Osteoblast (primary cell): ENCODE measurements at regions not wholly inside any gene's neighbourhood (a gene's known extent, or its start where the extent isn't known, plus 50 kb on each side); places are given as distances from the start of the nearest gene placed in this dataset.

Experiments used
- DNase-seq: peaks from one replicate; pipeline ENCODE4 v3.0.0; 2011; ENCODE audit warnings: low spot score, mixed read lengths; ENCODE audit not compliant: insufficient read length; ENCODE audit errors: missing footprints
- H2AFZ ChIP-seq: 2 replicates; pipeline ENCODE4 v1.6.0; 2011; ENCODE audit warnings: mild to moderate bottlenecking, low read length
- H3K27ac ChIP-seq: 2 replicates; pipeline ENCODE4 v1.5.1; 2011; ENCODE audit warnings: mild to moderate bottlenecking, low read depth, low read length, moderate library complexity
- H3K27me3 ChIP-seq: 2 replicates; pipeline ENCODE4 v1.6.0; 2012; ENCODE audit warnings: mild to moderate bottlenecking, control low read depth, inconsistent platforms, low read length, moderate library complexity; ENCODE audit not compliant: insufficient read depth
- H3K36me3 ChIP-seq: 2 replicates; pipeline ENCODE4 v1.5.1; 2011; ENCODE audit warnings: mild to moderate bottlenecking, low read length, control low read depth, moderate library complexity; ENCODE audit not compliant: insufficient read depth
- H3K4me1 ChIP-seq: 2 replicates; pipeline ENCODE4 v1.5.1; 2011; ENCODE audit warnings: mild to moderate bottlenecking, low read length, control low read depth, moderate library complexity; ENCODE audit not compliant: insufficient read depth
- H3K4me2 ChIP-seq: 2 replicates; pipeline ENCODE4 v1.6.0; 2011; ENCODE audit warnings: mild to moderate bottlenecking, low read length; ENCODE audit not compliant: insufficient read depth
- H3K4me3 ChIP-seq: fragments of 200-600 bp; sonication (generic); 3 replicates; pipeline ENCODE4 v1.5.1; 2012; ENCODE audit warnings: mild to moderate bottlenecking, low read length, inconsistent platforms; ENCODE audit not compliant: insufficient read depth
- H3K79me2 ChIP-seq: 2 replicates; pipeline ENCODE4 v1.6.0; 2012; ENCODE audit warnings: mild to moderate bottlenecking, low read length, control low read depth, inconsistent platforms; ENCODE audit not compliant: insufficient read depth
- H3K9me3 ChIP-seq: 2 replicates; pipeline ENCODE4 v1.5.1; 2011; ENCODE audit warnings: low read depth, low read length, control low read depth
- H4K20me1 ChIP-seq: 2 replicates; pipeline ENCODE4 v1.6.0; 2012; ENCODE audit warnings: mild to moderate bottlenecking, low read length, control low read depth; ENCODE audit not compliant: insufficient read depth
- TF ChIP-seq, protein P1 (sequence below): IDR thresholded peaks from 2 replicates; pipeline ENCODE4 v1.5.1; 2011; ENCODE audit warnings: mild to moderate bottlenecking, low read depth, low read length, moderate library complexity; ENCODE audit errors: extremely low read depth

DNA sequence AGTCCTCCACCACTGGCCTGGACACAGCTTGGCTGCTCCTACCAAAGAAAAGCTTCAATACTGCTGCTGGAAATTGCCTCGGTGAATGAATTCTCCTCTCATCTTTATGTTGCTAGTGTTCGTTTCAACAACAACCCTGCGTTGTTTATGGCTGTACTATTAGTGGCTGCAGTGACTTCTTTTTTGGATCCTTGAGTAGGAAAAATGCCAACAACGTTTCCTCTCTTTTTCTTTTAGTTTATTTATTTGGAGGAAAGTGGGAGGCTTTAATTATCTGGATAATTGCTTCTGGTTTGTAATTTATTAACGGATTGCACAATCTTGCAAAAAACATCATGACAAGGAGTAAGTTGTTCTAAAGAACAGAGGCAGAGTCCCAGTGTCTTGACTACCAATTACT is 464.1 kb upstream of the TRAM1L1 start:
- TF ChIP-seq, protein P1, sequence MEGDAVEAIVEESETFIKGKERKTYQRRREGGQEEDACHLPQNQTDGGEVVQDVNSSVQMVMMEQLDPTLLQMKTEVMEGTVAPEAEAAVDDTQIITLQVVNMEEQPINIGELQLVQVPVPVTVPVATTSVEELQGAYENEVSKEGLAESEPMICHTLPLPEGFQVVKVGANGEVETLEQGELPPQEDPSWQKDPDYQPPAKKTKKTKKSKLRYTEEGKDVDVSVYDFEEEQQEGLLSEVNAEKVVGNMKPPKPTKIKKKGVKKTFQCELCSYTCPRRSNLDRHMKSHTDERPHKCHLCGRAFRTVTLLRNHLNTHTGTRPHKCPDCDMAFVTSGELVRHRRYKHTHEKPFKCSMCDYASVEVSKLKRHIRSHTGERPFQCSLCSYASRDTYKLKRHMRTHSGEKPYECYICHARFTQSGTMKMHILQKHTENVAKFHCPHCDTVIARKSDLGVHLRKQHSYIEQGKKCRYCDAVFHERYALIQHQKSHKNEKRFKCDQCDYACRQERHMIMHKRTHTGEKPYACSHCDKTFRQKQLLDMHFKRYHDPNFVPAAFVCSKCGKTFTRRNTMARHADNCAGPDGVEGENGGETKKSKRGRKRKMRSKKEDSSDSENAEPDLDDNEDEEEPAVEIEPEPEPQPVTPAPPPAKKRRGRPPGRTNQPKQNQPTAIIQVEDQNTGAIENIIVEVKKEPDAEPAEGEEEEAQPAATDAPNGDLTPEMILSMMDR, result no peak
- H2AFZ ChIP-seq, result no peak overlapping the region

DNA sequence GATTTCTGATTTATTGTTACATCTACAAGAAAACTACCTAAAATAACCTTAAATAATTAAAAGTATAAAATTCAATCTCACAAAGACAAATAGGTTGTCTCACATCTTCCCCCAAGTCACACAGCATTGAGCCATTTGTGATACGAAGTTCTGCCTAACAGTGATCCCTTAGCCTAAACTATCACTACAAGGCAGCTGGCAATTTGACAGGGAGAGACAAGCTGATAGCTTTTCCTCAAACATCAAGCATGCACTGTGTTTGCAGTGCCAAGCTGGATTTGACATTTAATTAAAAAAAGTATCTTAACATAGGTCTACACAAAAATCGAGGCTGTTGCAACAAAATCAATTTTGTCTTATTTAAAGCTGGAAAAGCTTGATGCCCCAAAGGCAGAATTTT is 464.7 kb upstream of the TRAM1L1 start:
- DNase-seq, result no peak
- no peak overlapping the region for H3K4me2 ChIP-seq
- no peak overlapping the region for H3K27ac ChIP-seq
- H3K36me3 ChIP-seq, result no peaks in the 10 kb centered on the region
- TF ChIP-seq, protein P1, result no peak
- H3K79me2 ChIP-seq, result no peaks in the 10 kb centered on the region
- H3K9me3 ChIP-seq, result no peaks in the 10 kb centered on the region
- no peaks in the 10 kb centered on the region for H3K27me3 ChIP-seq
- no peak overlapping the region for H2AFZ ChIP-seq
- H3K4me3 ChIP-seq, result no peak overlapping the region
- H3K4me1 ChIP-seq, result no peaks in the 10 kb centered on the region
- H4K20me1 ChIP-seq, result no peaks in the 10 kb centered on the region

More for the DNA sequence above, 464.1 kb upstream of the TRAM1L1 start:
- Histone ChIP-seq H3K27me3 (no peaks in the 10 kb centered on the region), H3K36me3 (no peaks in the 10 kb centered on the region), H3K9me3 (no peaks in the 10 kb centered on the region), H3K4me2 (no peak overlapping the region), H3K4me3 (no peak overlapping the region), H3K4me1 (no peaks in the 10 kb centered on the region), H4K20me1 (no peaks in the 10 kb centered on the region), H3K27ac (no peak overlapping the region), H3K79me2 (no peaks in the 10 kb centered on the region)
- DNase-seq, result no peak

DNA sequence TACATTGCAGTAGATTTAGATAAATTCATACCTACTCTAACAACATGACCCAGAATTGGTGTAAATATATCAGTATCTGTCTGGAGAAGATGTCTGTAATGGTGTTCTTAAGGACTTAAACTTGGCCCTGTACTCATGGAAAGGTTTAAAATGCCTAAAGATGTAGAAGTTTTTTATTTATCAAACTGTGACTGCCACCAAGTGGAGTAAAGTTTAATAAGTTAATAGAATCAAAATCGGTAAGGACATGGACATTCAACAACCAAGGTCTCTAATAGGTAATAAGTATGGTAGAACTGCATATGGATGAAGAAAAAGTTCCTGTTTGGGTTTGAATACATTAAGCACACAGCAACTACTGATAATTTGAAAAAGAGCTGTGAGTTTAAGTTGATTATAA is 474.0 kb upstream of the NDST3 start:
- Histone ChIP-seq H4K20me1 (no peaks in the 10 kb centered on the region), H3K36me3 (no peaks in the 10 kb centered on the region), H3K79me2 (no peaks in the 10 kb centered on the region), H3K4me2 (no peak overlapping the region), H2AFZ (no peak overlapping the region), H3K9me3 (no peaks in the 10 kb centered on the region), H3K27me3 (no peaks in the 10 kb centered on the region), H3K27ac (no peak overlapping the region), H3K4me3 (no peak overlapping the region), H3K4me1 (no peaks in the 10 kb centered on the region)
- DNase-seq, result no peak
- TF ChIP-seq, protein P1, result no peak

DNA sequence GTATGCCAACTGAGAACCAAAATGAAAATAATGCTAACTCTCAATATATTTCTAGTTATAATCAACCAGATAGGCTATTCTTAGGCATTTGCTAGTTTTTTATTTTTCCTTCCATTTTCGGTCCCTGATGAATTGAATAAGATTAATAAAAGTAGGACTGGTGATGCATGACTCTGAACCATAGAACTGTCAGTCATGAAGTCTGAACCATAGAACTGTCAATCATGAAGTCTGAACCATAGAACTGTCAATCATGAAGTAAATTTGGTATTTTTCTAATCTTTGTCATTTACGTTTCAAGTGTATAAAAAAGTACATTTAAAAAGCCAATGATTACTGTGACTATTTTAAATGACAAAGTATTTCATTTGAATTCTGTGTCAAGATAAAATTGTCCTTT is 460.2 kb upstream of the NDST3 start:
- H2AFZ ChIP-seq, result no peak overlapping the region
- H3K4me3 ChIP-seq, result no peak overlapping the region
- TF ChIP-seq, protein P1, result no peak
- H3K9me3 ChIP-seq, result no peaks in the 10 kb centered on the region
- no peaks in the 10 kb centered on the region for H3K36me3 ChIP-seq
- no peak overlapping the region for H3K4me2 ChIP-seq
- H3K27ac ChIP-seq, result no peak overlapping the region
- H3K79me2 ChIP-seq, result no peaks in the 10 kb centered on the region
- no peaks in the 10 kb centered on the region for H3K4me1 ChIP-seq
- no peaks in the 10 kb centered on the region for H3K27me3 ChIP-seq
- DNase-seq, result no peak
- no peaks in the 10 kb centered on the region for H4K20me1 ChIP-seq
